Uterus (tissue), 3 donors: ENCODE measurements at regions not wholly inside any gene's neighbourhood (a gene's known extent, or its start where the extent isn't known, plus 50 kb on each side); places are given as distances from the start of the nearest gene placed in this dataset.
A peak's percentile ranks its signal among the peaks of the same experiment; 100 is the strongest.

Experiments
- DNase-seq, 2 donors: peaks; one replicate each; pipeline ENCODE4 v3.0.0-alpha.2; 2019 to 2020
- H3K27ac ChIP-seq, 2 donors: fragments of 200-600 bp; sonication (generic); 1 replicate in 1 of 2; 2 replicates in 1 of 2; pipeline ENCODE4 v1.5.1; 2016 to 2018
- H3K27me3 ChIP-seq, 2 donors: fragments of 200-600 bp; sonication (generic); one replicate each; pipeline ENCODE4 v1.5.1; 2018 to 2019; ENCODE audit warnings: control low read depth in 1 of 2
- H3K36me3 ChIP-seq, 2 donors: fragments of 200-600 bp; sonication (generic); one replicate each; pipeline ENCODE4 v1.5.1; 2019; ENCODE audit warnings: control low read depth in 1 of 2
- H3K4me1 ChIP-seq, 2 donors: fragments of 200-600 bp; sonication (generic); one replicate each; pipeline ENCODE4 v1.5.1; 2018 to 2019; ENCODE audit warnings: control low read depth in 1 of 2
- H3K4me3 ChIP-seq, 2 donors: fragments of 200-600 bp; sonication (generic); 1 replicate in 1 of 2; 2 replicates in 1 of 2; pipeline ENCODE4 v1.5.1; 2018 to 2019; ENCODE audit warnings: mild to moderate bottlenecking in 1 of 2
- H3K9me3 ChIP-seq, 2 donors: fragments of 200-600 bp; sonication (generic); one replicate each; pipeline ENCODE4 v1.5.1; 2019; ENCODE audit warnings: control low read depth in 1 of 2
- CTCF ChIP-seq, 4 experiments: fragments of 200-600 bp in 2 of 4; fragments of 450-650 bp in 2 of 4; sonication (generic) in 2 of 4; IDR thresholded peaks; one replicate each; pipeline ENCODE4 v1.5.1; 2016 to 2019; ENCODE audit warnings: antibody characterized with exemption in 4 of 4, mild to moderate bottlenecking in 2 of 4, moderate library complexity in 1 of 4
- POLR2A ChIP-seq, 2 donors: fragments of 450-650 bp; IDR thresholded peaks; one replicate each; pipeline ENCODE4 v1.6.1; 2016; ENCODE audit warnings: antibody characterized with exemption in 2 of 2, mild to moderate bottlenecking in 1 of 2, moderate library complexity in 1 of 2
- intact Hi-C: fragments of 100-400 bp; cut with DNase I; formaldehyde crosslinking; loops from one replicate; pipeline ENCODE4 v1.15.1; 2023; ENCODE audit warnings: low total_unique reads
- donor health status: DM: yes; HTN: yes; CAD: no.

DNA sequence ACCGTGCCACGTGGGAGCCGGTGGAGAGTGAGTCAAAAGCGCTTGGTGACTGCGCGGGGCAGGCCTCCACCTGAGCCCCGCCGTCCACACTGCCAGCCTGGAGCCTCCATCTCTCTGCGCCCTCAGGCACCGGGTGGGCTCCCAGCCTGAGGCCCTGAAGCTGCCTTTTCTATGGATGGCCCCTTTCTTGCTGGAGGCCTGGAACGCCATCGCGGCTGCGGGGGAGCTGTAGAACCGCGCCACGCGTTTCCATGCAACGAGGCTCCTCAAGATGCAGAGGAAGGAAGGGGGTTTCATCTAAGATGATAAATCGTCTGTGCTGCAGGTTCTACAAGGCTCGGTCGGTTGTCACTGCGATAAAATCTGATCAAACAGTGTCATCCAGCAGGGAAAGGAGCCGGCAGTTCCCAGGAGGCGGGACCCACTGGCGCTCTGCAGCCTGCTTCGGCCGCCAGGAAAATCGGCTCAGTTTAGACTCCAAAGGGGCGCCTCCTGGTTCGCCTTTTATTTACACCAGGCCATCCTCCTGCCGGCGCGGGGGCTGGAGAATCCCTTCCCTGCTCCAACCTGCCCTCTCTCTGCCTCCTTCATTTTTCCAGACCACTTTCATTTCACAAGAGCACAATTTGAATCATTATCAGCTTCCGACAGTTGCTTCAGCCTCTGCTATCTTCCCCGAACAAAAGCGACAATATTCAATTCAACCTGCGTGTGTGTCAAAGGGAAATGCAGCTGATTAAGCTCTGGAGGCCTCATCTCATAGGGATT, 624.4 kb downstream of the BRD1 start:
- Histone ChIP-seq H3K9me3 (no peaks in the 10 kb centered on the region), H3K27me3 (no peaks in the 10 kb centered on the region), H3K4me1 (no peaks in the 10 kb centered on the region), H3K4me3 (no peak overlapping the region), H3K27ac (no peak overlapping the region), H3K36me3 (no peaks in the 10 kb centered on the region)
- TF ChIP-seq CTCF (IDR thresholded peaks at IDR 0.05) = no peak
- intact Hi-C loops = no loop called here
- peak in 1 of 2 donors; percentile 1 for DNase-seq

DNA sequence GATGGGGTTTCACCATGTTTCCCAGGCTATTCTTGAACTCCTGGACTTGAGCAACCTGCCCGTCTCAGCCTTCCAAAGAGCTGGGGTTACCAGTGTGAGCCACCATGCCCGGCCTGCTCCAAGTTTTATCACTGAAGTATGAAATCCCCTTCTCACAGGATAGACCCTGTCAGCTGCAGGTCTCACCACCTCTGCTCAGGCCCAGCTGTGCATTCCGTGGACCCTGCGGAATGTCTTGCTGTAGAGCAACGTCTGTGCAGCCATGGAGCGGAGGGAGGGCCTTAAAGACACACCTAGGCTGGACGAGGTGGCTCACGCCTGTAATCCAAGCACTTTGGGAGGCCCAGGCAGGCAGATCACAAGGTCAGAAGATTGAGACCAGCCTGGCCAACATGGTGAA, 625.4 kb downstream of the BRD1 start:
- peak in 1 of 2 donors; percentile 3 for DNase-seq
- TF ChIP-seq CTCF (IDR thresholded peaks at IDR 0.05) = no peak
- TF ChIP-seq POLR2A (IDR thresholded peaks at IDR 0.05) = no peak
- Histone ChIP-seq H3K27me3 (no peaks in the 10 kb centered on the region), H3K4me1 (no peaks in the 10 kb centered on the region), H3K9me3 (no peaks in the 10 kb centered on the region), H3K36me3 (no peaks in the 10 kb centered on the region), H3K4me3 (no peak overlapping the region), H3K27ac (no peak overlapping the region)
- intact Hi-C loops = no loop called here

GRCh38 chr22:49201046-49201970, 626.4 kb downstream of the BRD1 start:
- no peaks in the 10 kb centered on the region for H3K36me3 ChIP-seq
- H3K27me3 ChIP-seq = no peaks in the 10 kb centered on the region
- DNase-seq = peak; percentile 1 to 3
- intact Hi-C loops = no loop called here
- no peak for TF ChIP-seq POLR2A (IDR thresholded peaks at IDR 0.05)
- no peak for TF ChIP-seq CTCF (IDR thresholded peaks at IDR 0.05)
- no peak overlapping the region for H3K4me3 ChIP-seq
- H3K27ac ChIP-seq = no peak overlapping the region
- no peaks in the 10 kb centered on the region for H3K9me3 ChIP-seq
- no peaks in the 10 kb centered on the region for H3K4me1 ChIP-seq

GRCh38 chr22:49199224-49199623, 628.4 kb downstream of the BRD1 start:
- intact Hi-C loops = no loop called here
- Histone ChIP-seq H3K36me3 (no peaks in the 10 kb centered on the region), H3K4me3 (no peak overlapping the region), H3K4me1 (no peaks in the 10 kb centered on the region), H3K27ac (no peak overlapping the region), H3K27me3 (no peaks in the 10 kb centered on the region), H3K9me3 (no peaks in the 10 kb centered on the region)
- peak in 1 of 2 donors; percentile 3 for DNase-seq
- TF ChIP-seq CTCF (IDR thresholded peaks at IDR 0.05) (no peak), POLR2A (IDR thresholded peaks at IDR 0.05) (no peak)

GRCh38 chr22:49198705-49199084, 629.0 kb downstream of the BRD1 start:
- Histone ChIP-seq H3K36me3 (no peaks in the 10 kb centered on the region), H3K27me3 (no peaks in the 10 kb centered on the region), H3K4me3 (no peak overlapping the region), H3K27ac (no peak overlapping the region), H3K4me1 (no peaks in the 10 kb centered on the region), H3K9me3 (no peaks in the 10 kb centered on the region)
- TF ChIP-seq POLR2A (IDR thresholded peaks at IDR 0.05) (no peak), CTCF (IDR thresholded peaks at IDR 0.05) (no peak)
- intact Hi-C loops = no loop called here
- peak in 1 of 2 donors; percentile 10 for DNase-seq
